BLaER1 (cell line): ENCODE measurements at regions not wholly inside any gene's neighbourhood (a gene's known extent, or its start where the extent isn't known, plus 50 kb on each side); places are given as distances from the start of the nearest gene placed in this dataset.

Source experiments
- H3K27ac ChIP-seq: shearing (Covaris generic); formaldehyde crosslinking; 2 replicates; pipeline ENCODE4 v1.8.1; 2022
- H3K27me3 ChIP-seq: shearing (Covaris generic); formaldehyde crosslinking; 2 replicates; pipeline ENCODE4 v1.8.1; 2022
- H3K36me3 ChIP-seq: shearing (Covaris generic); formaldehyde crosslinking; 2 replicates; pipeline ENCODE4 v1.8.1; 2022
- H3K4me1 ChIP-seq: shearing (Covaris generic); formaldehyde crosslinking; 2 replicates; pipeline ENCODE4 v1.8.1; 2022
- H3K4me2 ChIP-seq: shearing (Covaris generic); formaldehyde crosslinking; 2 replicates; pipeline ENCODE4 v1.8.1; 2022
- H3K4me3 ChIP-seq: shearing (Covaris generic); formaldehyde crosslinking; 2 replicates; pipeline ENCODE4 v1.8.1; 2022
- H3K9ac ChIP-seq: shearing (Covaris generic); formaldehyde crosslinking; 2 replicates; pipeline ENCODE4 v1.8.1; 2022
- H3K9me3 ChIP-seq: shearing (Covaris generic); formaldehyde crosslinking; 2 replicates; pipeline ENCODE4 v1.8.1; 2022
- H4K20me1 ChIP-seq: shearing (Covaris generic); formaldehyde crosslinking; 2 replicates; pipeline ENCODE4 v1.8.1; 2022
- Cebpa-rat ChIP-seq: shearing (Covaris generic); IDR thresholded peaks from 2 replicates; pipeline ENCODE4 v1.8.1; 2022

- H3K4me2 ChIP-seq, result no peak overlapping the region
- H3K9me3 ChIP-seq, result no peaks in the 10 kb centered on the region
- H3K4me1 ChIP-seq, result no peaks in the 10 kb centered on the region
- H3K27ac ChIP-seq, result no peak overlapping the region
- no peaks in the 10 kb centered on the region for H3K27me3 ChIP-seq
- no peaks in the 10 kb centered on the region for H3K36me3 ChIP-seq
- TF ChIP-seq Cebpa-rat, result no peak
- H3K9ac ChIP-seq, result no peak overlapping the region
- H4K20me1 ChIP-seq, result no peaks in the 10 kb centered on the region
- H3K4me3 ChIP-seq, result no peak overlapping the region
These were observed 558.9 kb upstream of the LRFN5 start for GRCh38 chr14:41047763-41048162.

GRCh38 chr14:41037388-41037787 is 569.3 kb upstream of the LRFN5 start:
- H3K4me3 ChIP-seq, result no peak overlapping the region
- no peaks in the 10 kb centered on the region for H3K27me3 ChIP-seq
- H3K4me1 ChIP-seq, result no peaks in the 10 kb centered on the region
- no peaks in the 10 kb centered on the region for H3K9me3 ChIP-seq
- no peaks in the 10 kb centered on the region for H4K20me1 ChIP-seq
- no peak overlapping the region for H3K4me2 ChIP-seq
- no peaks in the 10 kb centered on the region for H3K36me3 ChIP-seq
- no peak overlapping the region for H3K9ac ChIP-seq
- TF ChIP-seq Cebpa-rat, result no peak
- no peak overlapping the region for H3K27ac ChIP-seq

DNA sequence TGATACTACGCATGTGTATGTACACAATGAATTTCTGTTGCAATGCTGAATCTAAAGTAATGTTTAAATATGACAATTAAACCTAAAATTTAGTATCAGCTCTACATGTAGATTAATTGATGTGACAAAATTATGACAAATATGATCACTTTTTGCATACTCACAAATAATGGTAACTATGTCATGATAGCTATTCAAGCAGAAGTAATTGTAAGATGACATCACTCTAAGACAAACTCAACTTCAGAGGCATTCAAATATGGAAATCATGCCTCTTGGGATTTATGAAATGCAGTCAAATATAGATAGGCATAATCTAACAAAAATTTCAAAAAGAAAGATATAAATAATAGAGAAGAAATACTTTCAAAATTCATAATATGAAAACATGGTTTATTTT is 571.7 kb upstream of the LRFN5 start:
- no peaks in the 10 kb centered on the region for H3K36me3 ChIP-seq
- no peaks in the 10 kb centered on the region for H3K4me1 ChIP-seq
- H3K9me3 ChIP-seq, result no peaks in the 10 kb centered on the region
- H3K4me2 ChIP-seq, result no peak overlapping the region
- TF ChIP-seq Cebpa-rat, result no peak
- no peak overlapping the region for H3K27ac ChIP-seq
- no peaks in the 10 kb centered on the region for H3K27me3 ChIP-seq
- no peaks in the 10 kb centered on the region for H4K20me1 ChIP-seq
- no peak overlapping the region for H3K4me3 ChIP-seq
- no peak overlapping the region for H3K9ac ChIP-seq

GRCh38 chr14:41022932-41023331 is 583.7 kb upstream of the LRFN5 start:
- no peak for TF ChIP-seq Cebpa-rat
- Histone ChIP-seq H3K9me3 (no peaks in the 10 kb centered on the region), H4K20me1 (no peaks in the 10 kb centered on the region), H3K27ac (no peak overlapping the region), H3K4me1 (no peaks in the 10 kb centered on the region), H3K36me3 (no peaks in the 10 kb centered on the region), H3K27me3 (no peaks in the 10 kb centered on the region), H3K4me3 (no peak overlapping the region), H3K4me2 (no peak overlapping the region), H3K9ac (no peak overlapping the region)

DNA sequence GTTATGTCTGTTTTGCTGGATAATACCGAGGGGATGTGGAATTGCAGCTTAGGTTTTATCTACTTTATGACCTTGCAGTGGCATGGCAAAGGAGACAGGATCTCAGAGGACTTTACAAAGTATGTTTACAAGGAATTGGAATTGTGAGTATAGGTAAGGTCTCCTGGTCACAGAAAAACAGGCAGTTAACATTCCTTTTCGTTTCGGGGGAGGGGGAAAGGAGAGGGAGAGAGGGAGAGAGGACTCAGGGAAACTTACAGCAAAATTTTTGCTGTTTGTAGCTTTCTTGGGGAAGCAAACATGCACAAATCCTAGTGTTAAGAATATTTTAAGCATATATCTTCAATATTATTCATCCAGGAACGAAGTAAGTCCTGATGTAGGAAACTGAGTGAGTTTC is 590.5 kb upstream of the LRFN5 start:
- Histone ChIP-seq H3K27ac (no peak overlapping the region), H3K9me3 (no peaks in the 10 kb centered on the region), H3K4me3 (no peak overlapping the region), H3K36me3 (no peaks in the 10 kb centered on the region), H4K20me1 (no peaks in the 10 kb centered on the region), H3K9ac (no peak overlapping the region), H3K27me3 (no peaks in the 10 kb centered on the region), H3K4me2 (no peak overlapping the region), H3K4me1 (no peaks in the 10 kb centered on the region)
- no peak for TF ChIP-seq Cebpa-rat

- H3K36me3 ChIP-seq, result no peaks in the 10 kb centered on the region
- H4K20me1 ChIP-seq, result no peaks in the 10 kb centered on the region
- H3K4me1 ChIP-seq, result no peaks in the 10 kb centered on the region
- H3K4me2 ChIP-seq, result no peak overlapping the region
- H3K9me3 ChIP-seq, result no peaks in the 10 kb centered on the region
- no peak overlapping the region for H3K4me3 ChIP-seq
- H3K27me3 ChIP-seq, result no peaks in the 10 kb centered on the region
- H3K27ac ChIP-seq, result no peak overlapping the region
- no peak overlapping the region for H3K9ac ChIP-seq
- TF ChIP-seq Cebpa-rat, result no peak
These were observed 606.3 kb upstream of the LRFN5 start for GRCh38 chr14:41000350-41000749.

- Histone ChIP-seq H3K4me1 (no peaks in the 10 kb centered on the region), H3K9me3 (no peaks in the 10 kb centered on the region), H3K36me3 (no peaks in the 10 kb centered on the region), H3K27ac (no peak overlapping the region), H3K27me3 (no peaks in the 10 kb centered on the region), H3K9ac (no peak overlapping the region), H4K20me1 (no peaks in the 10 kb centered on the region), H3K4me3 (no peak overlapping the region), H3K4me2 (no peak overlapping the region)
- TF ChIP-seq Cebpa-rat, result no peak
These were observed 617.4 kb upstream of the LRFN5 start for GRCh38 chr14:40989260-40989659.

DNA sequence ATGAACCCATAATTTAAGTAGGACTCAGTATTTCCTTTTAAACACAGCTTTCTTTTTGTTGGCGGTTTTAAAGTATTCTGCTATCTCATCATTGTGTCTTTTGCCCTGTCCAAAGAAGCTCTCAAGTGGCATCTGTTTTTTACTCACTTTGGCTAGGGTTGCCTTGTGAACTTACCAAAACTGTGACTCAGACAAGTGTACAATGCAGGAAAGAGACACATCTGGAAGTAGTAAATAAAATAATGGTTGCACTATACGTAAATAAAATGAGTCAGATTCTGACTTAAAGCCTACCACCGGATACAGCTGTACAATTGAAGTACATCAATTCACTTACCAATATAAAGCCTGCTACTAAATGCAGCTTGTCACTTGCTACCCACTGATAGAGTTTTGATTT is 619.2 kb upstream of the LRFN5 start:
- TF ChIP-seq Cebpa-rat, result no peak
- no peaks in the 10 kb centered on the region for H3K4me1 ChIP-seq
- H4K20me1 ChIP-seq, result no peaks in the 10 kb centered on the region
- H3K9me3 ChIP-seq, result no peaks in the 10 kb centered on the region
- no peak overlapping the region for H3K9ac ChIP-seq
- H3K4me2 ChIP-seq, result no peak overlapping the region
- H3K27ac ChIP-seq, result no peak overlapping the region
- H3K27me3 ChIP-seq, result no peaks in the 10 kb centered on the region
- no peaks in the 10 kb centered on the region for H3K36me3 ChIP-seq
- no peak overlapping the region for H3K4me3 ChIP-seq

GRCh38 chr14:40986655-40987054 is 620.0 kb upstream of the LRFN5 start:
- Histone ChIP-seq H3K27ac (no peak overlapping the region), H3K9me3 (no peaks in the 10 kb centered on the region)

DNA sequence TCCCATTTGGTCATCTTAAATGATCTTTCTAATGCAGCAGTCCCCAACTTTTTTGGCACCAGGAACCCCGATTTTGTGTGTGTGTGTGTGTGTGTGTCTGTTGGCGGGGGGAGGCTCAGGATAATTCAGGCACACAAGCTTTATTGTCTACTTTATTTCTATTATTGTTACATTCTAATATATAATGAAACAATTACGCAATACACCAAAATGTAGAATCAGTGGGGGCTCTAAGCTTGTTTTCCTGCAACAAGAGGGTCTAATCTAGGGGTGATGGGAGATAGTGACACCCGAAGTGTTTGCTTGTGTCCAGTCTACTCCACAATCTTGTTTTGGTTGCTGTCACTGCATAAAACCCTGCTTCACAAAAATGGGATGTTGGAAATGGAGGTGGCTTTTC is 621.1 kb upstream of the LRFN5 start:
- no peak overlapping the region for H3K4me2 ChIP-seq
- H4K20me1 ChIP-seq, result no peaks in the 10 kb centered on the region
- no peak overlapping the region for H3K4me3 ChIP-seq
- no peak overlapping the region for H3K9ac ChIP-seq
- H3K36me3 ChIP-seq, result no peaks in the 10 kb centered on the region
- H3K9me3 ChIP-seq, result no peaks in the 10 kb centered on the region
- no peaks in the 10 kb centered on the region for H3K27me3 ChIP-seq
- peak; percentile 77 for TF ChIP-seq Cebpa-rat
- H3K4me1 ChIP-seq, result no peaks in the 10 kb centered on the region
- H3K27ac ChIP-seq, result no peak overlapping the region

More at GRCh38 chr14:40986655-40987054, 620.0 kb upstream of the LRFN5 start:
- no peak for TF ChIP-seq Cebpa-rat
- H3K4me3 ChIP-seq, result no peak overlapping the region
- H3K4me2 ChIP-seq, result no peak overlapping the region
- no peak overlapping the region for H3K9ac ChIP-seq
- no peaks in the 10 kb centered on the region for H4K20me1 ChIP-seq
- no peaks in the 10 kb centered on the region for H3K27me3 ChIP-seq
- no peaks in the 10 kb centered on the region for H3K36me3 ChIP-seq
- H3K4me1 ChIP-seq, result no peaks in the 10 kb centered on the region

- H3K27me3 ChIP-seq, result no peaks in the 10 kb centered on the region
- no peak overlapping the region for H3K4me2 ChIP-seq
- no peaks in the 10 kb centered on the region for H3K4me1 ChIP-seq
- no peak overlapping the region for H3K9ac ChIP-seq
- TF ChIP-seq Cebpa-rat, result no peak
- H4K20me1 ChIP-seq, result no peaks in the 10 kb centered on the region
- H3K4me3 ChIP-seq, result no peak overlapping the region
- no peaks in the 10 kb centered on the region for H3K9me3 ChIP-seq
- no peaks in the 10 kb centered on the region for H3K36me3 ChIP-seq
- H3K27ac ChIP-seq, result no peak overlapping the region
These were observed 623.1 kb upstream of the LRFN5 start for GRCh38 chr14:40983604-40984003.
